ENCODE measurements at regions not wholly inside any gene's neighbourhood (a gene's known extent, or its start where the extent isn't known, plus 50 kb on each side); places are given as distances from the start of the nearest gene placed in this dataset.
"Not testable (repeated sequence)": the region's sequence is repeated elsewhere in the genome, so short reads cannot be mapped to it uniquely, and the experiment has no call there.

DNA sequence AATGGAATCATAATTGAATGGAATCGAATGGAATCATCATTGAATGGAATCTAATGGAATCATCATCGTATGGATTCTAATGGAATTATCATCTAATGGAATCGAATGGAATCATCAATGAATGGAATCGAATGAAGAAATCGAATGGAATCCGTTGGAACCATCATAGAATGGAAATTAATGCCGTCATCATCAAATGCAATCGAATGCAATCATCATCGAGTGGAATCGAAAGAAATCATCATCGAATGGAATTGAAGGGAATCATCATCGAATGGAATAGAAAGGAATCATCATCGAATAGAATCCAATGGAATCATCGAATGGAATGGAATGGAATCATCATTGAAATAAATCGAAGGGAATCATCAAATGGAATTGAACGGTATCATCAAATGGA lies 217.2 kb downstream of the SHCBP1 start:
- Histone ChIP-seq H3K4me3 (ENCODE audit: insufficient read depth in 1 of 2, low read depth in 1 of 2, low read length in 2 of 2) (no peak overlapping the region), H3K27ac (ENCODE audit: low read length, poor library complexity, severe bottlenecking) (no peak overlapping the region), H3K36me3 (ENCODE audit: control insufficient read depth in 1 of 2, insufficient read depth in 2 of 2, low read depth in 1 of 2, low read length in 2 of 2) (no peaks in the 10 kb centered on the region), H3K9ac (ENCODE audit: low read length) (no peak overlapping the region), H3K79me1 (replicated peaks; ENCODE audit: low read length, poor library complexity, severe bottlenecking) (no peaks in the 10 kb centered on the region), H4K8ac (ENCODE audit: low read length) (no peak overlapping the region), H3K18ac (ENCODE audit: low read depth in 1 of 2, low read length in 2 of 2) (no peak overlapping the region), H2BK15ac (ENCODE audit: low read depth, poor library complexity, severe bottlenecking) (no peak overlapping the region), H2BK12ac (ENCODE audit: low read length in 2 of 2) (no peak overlapping the region), H3K4me1 (ENCODE audit: control insufficient read depth, insufficient read depth, low read depth, low read length) (no peaks in the 10 kb centered on the region), H3K4ac (ENCODE audit: low read depth in 1 of 2, low read length in 2 of 2) (no peak overlapping the region), H2AFZ (ENCODE audit: low read depth, low read length) (no peak overlapping the region), H3K14ac (ENCODE audit: low read length in 2 of 2) (no peak overlapping the region), H2BK120ac (ENCODE audit: low read depth, low read length) (no peak overlapping the region), H3K23ac (ENCODE audit: low read length in 2 of 2) (no peak overlapping the region), H2BK5ac (ENCODE audit: low read depth, low read length, poor library complexity, severe bottlenecking) (no peak overlapping the region), H3K9me3 (ENCODE audit: control insufficient read depth, low read length) (peaks cover 21% of the 10 kb centered on the region), H3K4me2 (ENCODE audit: low read length, poor library complexity, severe bottlenecking) (no peak overlapping the region), H3K27me3 (ENCODE audit: control insufficient read depth in 1 of 2, insufficient read depth in 1 of 2, low read length in 2 of 2) (no peaks in the 10 kb centered on the region), H2AK5ac (ENCODE audit: low read length, severe bottlenecking) (no peak overlapping the region), H4K91ac (ENCODE audit: low read length) (no peak overlapping the region)
- no peak for DNase-seq
- WGBS: 87% methylated on average over 16 of the region's 16 CpGs

DNA sequence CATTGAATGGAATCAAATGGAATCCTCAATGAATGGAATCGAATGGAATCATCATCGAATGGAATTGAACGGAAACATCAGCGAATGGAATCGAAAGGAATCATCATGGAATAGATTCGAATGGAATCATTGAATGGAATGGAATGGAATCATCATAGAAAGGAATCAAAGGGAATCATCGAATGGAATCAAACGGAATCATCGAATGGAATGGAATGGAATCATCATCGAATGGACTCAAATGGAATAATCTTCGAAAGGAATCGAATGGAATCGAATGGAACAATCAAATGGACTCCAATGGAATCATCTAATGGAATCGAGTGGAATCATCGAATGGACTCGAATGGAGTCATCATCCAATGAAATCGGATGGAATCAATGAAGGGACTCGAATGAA lies 222.6 kb downstream of the SHCBP1 start:
- H3K4me3 ChIP-seq (ENCODE audit: insufficient read depth in 1 of 2, low read depth in 1 of 2, low read length in 2 of 2); H3K27ac ChIP-seq (ENCODE audit: low read length, poor library complexity, severe bottlenecking); DNase-seq; H3K14ac ChIP-seq (ENCODE audit: low read length in 2 of 2); H2AK5ac ChIP-seq (ENCODE audit: low read length, severe bottlenecking); H3K9ac ChIP-seq (ENCODE audit: low read length); H2BK120ac ChIP-seq (ENCODE audit: low read depth, low read length); H3K18ac ChIP-seq (ENCODE audit: low read depth in 1 of 2, low read length in 2 of 2); H3K79me1 ChIP-seq (replicated peaks; ENCODE audit: low read length, poor library complexity, severe bottlenecking); H2BK12ac ChIP-seq (ENCODE audit: low read length in 2 of 2); H2BK15ac ChIP-seq (ENCODE audit: low read depth, poor library complexity, severe bottlenecking); H3K27me3 ChIP-seq (ENCODE audit: control insufficient read depth in 1 of 2, insufficient read depth in 1 of 2, low read length in 2 of 2); H3K4me2 ChIP-seq (ENCODE audit: low read length, poor library complexity, severe bottlenecking); H3K4me1 ChIP-seq (ENCODE audit: control insufficient read depth, insufficient read depth, low read depth, low read length); H3K23ac ChIP-seq (ENCODE audit: low read length in 2 of 2); H3K36me3 ChIP-seq (ENCODE audit: control insufficient read depth in 1 of 2, insufficient read depth in 2 of 2, low read depth in 1 of 2, low read length in 2 of 2); H4K91ac ChIP-seq (ENCODE audit: low read length); H2AFZ ChIP-seq (ENCODE audit: low read depth, low read length); H2BK5ac ChIP-seq (ENCODE audit: low read depth, low read length, poor library complexity, severe bottlenecking); H3K4ac ChIP-seq (ENCODE audit: low read depth in 1 of 2, low read length in 2 of 2); H4K8ac ChIP-seq (ENCODE audit: low read length); H3K9me3 ChIP-seq (ENCODE audit: control insufficient read depth, low read length): not testable (repeated sequence)
- WGBS: 80% methylated on average over 18 of the region's 18 CpGs

DNA sequence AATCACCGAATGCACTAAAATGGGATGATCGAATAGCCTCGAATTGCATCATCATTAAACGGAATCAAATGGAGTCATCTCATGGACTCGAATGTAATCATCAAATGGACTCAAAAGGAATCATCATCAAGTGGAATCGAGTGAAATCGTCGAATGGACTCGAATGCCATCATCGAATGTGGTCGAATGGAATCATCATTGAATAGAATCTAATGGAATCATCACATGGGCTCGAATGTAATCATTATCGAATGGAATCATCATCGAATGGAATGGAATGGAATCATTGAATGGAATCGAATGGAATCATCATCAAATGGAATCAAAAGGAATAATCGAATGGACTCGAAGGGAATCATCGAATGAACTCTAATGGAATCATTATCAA lies 224.3 kb downstream of the SHCBP1 start:
- H2AFZ ChIP-seq (ENCODE audit: low read depth, low read length); H3K14ac ChIP-seq (ENCODE audit: low read length in 2 of 2); H3K4me2 ChIP-seq (ENCODE audit: low read length, poor library complexity, severe bottlenecking); H4K91ac ChIP-seq (ENCODE audit: low read length); H3K27me3 ChIP-seq (ENCODE audit: control insufficient read depth in 1 of 2, insufficient read depth in 1 of 2, low read length in 2 of 2); H3K27ac ChIP-seq (ENCODE audit: low read length, poor library complexity, severe bottlenecking); H3K9me3 ChIP-seq (ENCODE audit: control insufficient read depth, low read length); H2AK5ac ChIP-seq (ENCODE audit: low read length, severe bottlenecking); H3K79me1 ChIP-seq (replicated peaks; ENCODE audit: low read length, poor library complexity, severe bottlenecking); H2BK12ac ChIP-seq (ENCODE audit: low read length in 2 of 2); H2BK120ac ChIP-seq (ENCODE audit: low read depth, low read length); DNase-seq; H3K18ac ChIP-seq (ENCODE audit: low read depth in 1 of 2, low read length in 2 of 2); H3K4me1 ChIP-seq (ENCODE audit: control insufficient read depth, insufficient read depth, low read depth, low read length); H3K23ac ChIP-seq (ENCODE audit: low read length in 2 of 2); H2BK15ac ChIP-seq (ENCODE audit: low read depth, poor library complexity, severe bottlenecking); H3K4ac ChIP-seq (ENCODE audit: low read depth in 1 of 2, low read length in 2 of 2); H4K8ac ChIP-seq (ENCODE audit: low read length); H2BK5ac ChIP-seq (ENCODE audit: low read depth, low read length, poor library complexity, severe bottlenecking); H3K4me3 ChIP-seq (ENCODE audit: insufficient read depth in 1 of 2, low read depth in 1 of 2, low read length in 2 of 2); H3K36me3 ChIP-seq (ENCODE audit: control insufficient read depth in 1 of 2, insufficient read depth in 2 of 2, low read depth in 1 of 2, low read length in 2 of 2); H3K9ac ChIP-seq (ENCODE audit: low read length): not testable (repeated sequence)
- 68% methylated on average over 14 of the region's 18 CpGs for WGBS

DNA sequence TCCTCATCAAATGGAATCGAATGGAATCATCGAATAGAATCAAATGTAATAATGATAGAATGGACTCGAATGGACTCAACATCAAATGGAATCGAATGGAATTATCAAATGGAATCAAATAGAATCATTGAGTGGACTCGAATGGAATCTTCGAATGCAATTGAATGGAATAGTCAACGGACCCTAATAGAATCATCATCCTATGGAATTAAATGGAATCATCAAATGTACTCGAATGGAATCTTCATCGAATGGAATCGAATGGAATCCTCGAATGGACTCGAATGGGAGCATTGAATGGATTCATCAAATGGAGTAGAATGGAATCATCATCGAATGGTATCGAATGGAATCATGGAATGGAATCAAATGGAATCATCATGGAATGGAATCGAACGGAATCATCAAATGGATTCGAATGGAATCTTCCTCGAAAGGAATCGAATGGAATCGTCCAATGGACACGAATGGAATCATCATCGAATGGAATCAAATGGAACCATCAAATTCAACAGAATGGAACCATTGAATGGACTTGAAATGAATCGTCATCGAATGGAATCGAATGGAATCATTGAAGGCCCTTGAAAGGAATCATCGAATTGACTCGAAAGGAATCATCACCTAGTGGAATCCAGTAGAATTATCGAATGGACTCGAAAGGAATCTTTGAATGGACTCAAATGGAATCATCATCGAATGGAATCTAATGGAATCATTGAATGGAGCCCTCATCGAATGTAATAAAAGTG lies 224.9 kb downstream of the SHCBP1 start:
- H3K4me2 ChIP-seq (ENCODE audit: low read length, poor library complexity, severe bottlenecking); H3K14ac ChIP-seq (ENCODE audit: low read length in 2 of 2); DNase-seq; H2BK15ac ChIP-seq (ENCODE audit: low read depth, poor library complexity, severe bottlenecking); H3K9me3 ChIP-seq (ENCODE audit: control insufficient read depth, low read length); H2BK5ac ChIP-seq (ENCODE audit: low read depth, low read length, poor library complexity, severe bottlenecking); H3K23ac ChIP-seq (ENCODE audit: low read length in 2 of 2); H3K36me3 ChIP-seq (ENCODE audit: control insufficient read depth in 1 of 2, insufficient read depth in 2 of 2, low read depth in 1 of 2, low read length in 2 of 2); H3K9ac ChIP-seq (ENCODE audit: low read length); H3K4ac ChIP-seq (ENCODE audit: low read depth in 1 of 2, low read length in 2 of 2); H2BK120ac ChIP-seq (ENCODE audit: low read depth, low read length); H2AFZ ChIP-seq (ENCODE audit: low read depth, low read length); H4K8ac ChIP-seq (ENCODE audit: low read length); H3K27ac ChIP-seq (ENCODE audit: low read length, poor library complexity, severe bottlenecking); H3K27me3 ChIP-seq (ENCODE audit: control insufficient read depth in 1 of 2, insufficient read depth in 1 of 2, low read length in 2 of 2); H3K4me3 ChIP-seq (ENCODE audit: insufficient read depth in 1 of 2, low read depth in 1 of 2, low read length in 2 of 2); H2BK12ac ChIP-seq (ENCODE audit: low read length in 2 of 2); H3K79me1 ChIP-seq (replicated peaks; ENCODE audit: low read length, poor library complexity, severe bottlenecking); H4K91ac ChIP-seq (ENCODE audit: low read length); H2AK5ac ChIP-seq (ENCODE audit: low read length, severe bottlenecking); H3K4me1 ChIP-seq (ENCODE audit: control insufficient read depth, insufficient read depth, low read depth, low read length); H3K18ac ChIP-seq (ENCODE audit: low read depth in 1 of 2, low read length in 2 of 2): not testable (repeated sequence)
- 80% methylated on average over 31 of the region's 31 CpGs for WGBS

Measured in mesenchymal stem cell (in vitro differentiated cells and primary cell).